Thymus (tissue), 11 donors: ENCODE measurements at regions not wholly inside any gene's neighbourhood (a gene's known extent, or its start where the extent isn't known, plus 50 kb on each side); places are given as distances from the start of the nearest gene placed in this dataset.

Experiments used
- DNase-seq, 9 donors: peaks; one replicate each; pipeline ENCODE4 v3.0.0-alpha.2; 2013; ENCODE audit warnings: low spot score in 9 of 9, low read depth in 6 of 9, missing footprints in 1 of 9
- H3K27ac ChIP-seq, 2 donors: one replicate each; pipeline ENCODE4 v1.5.1; 2013; ENCODE audit warnings: control low read depth in 1 of 2, low read depth in 1 of 2, low read length in 1 of 2, mild to moderate bottlenecking in 1 of 2, moderate library complexity in 1 of 2
- H3K27me3 ChIP-seq, 2 donors: one replicate each; pipeline ENCODE4 v1.5.1; 2013; ENCODE audit warnings: low read length in 1 of 2; ENCODE audit not compliant: control insufficient read depth in 2 of 2, insufficient read depth in 1 of 2
- H3K36me3 ChIP-seq, 2 donors: one replicate each; pipeline ENCODE4 v1.5.1; 2013; ENCODE audit warnings: low read length in 1 of 2, mild to moderate bottlenecking in 1 of 2, moderate library complexity in 1 of 2; ENCODE audit not compliant: control insufficient read depth in 2 of 2, insufficient read depth in 2 of 2
- H3K4me1 ChIP-seq, 2 donors: one replicate each; pipeline ENCODE4 v1.5.1; 2013; ENCODE audit warnings: low read length in 2 of 2; ENCODE audit not compliant: control insufficient read depth in 2 of 2, insufficient read depth in 2 of 2
- H3K4me3 ChIP-seq, 2 donors: one replicate each; pipeline ENCODE4 v1.5.1; 2013; ENCODE audit warnings: low read length in 2 of 2, control low read depth in 1 of 2, mild to moderate bottlenecking in 1 of 2
- H3K9me3 ChIP-seq, 2 donors: one replicate each; pipeline ENCODE4 v1.5.1; 2013; ENCODE audit warnings: low read length in 1 of 2, mild to moderate bottlenecking in 1 of 2; ENCODE audit not compliant: control insufficient read depth in 2 of 2, insufficient read depth in 1 of 2
- WGBS: extraction: QIAGEN DNeasy Blood & Tissue Kit; methylation state at CpG from one replicate; pipeline ENCODE4 v1.1.7; 2013; 5-methylcytosine and 5-hydroxymethylcytosine counted together
- donor health status: healthy.

DNA sequence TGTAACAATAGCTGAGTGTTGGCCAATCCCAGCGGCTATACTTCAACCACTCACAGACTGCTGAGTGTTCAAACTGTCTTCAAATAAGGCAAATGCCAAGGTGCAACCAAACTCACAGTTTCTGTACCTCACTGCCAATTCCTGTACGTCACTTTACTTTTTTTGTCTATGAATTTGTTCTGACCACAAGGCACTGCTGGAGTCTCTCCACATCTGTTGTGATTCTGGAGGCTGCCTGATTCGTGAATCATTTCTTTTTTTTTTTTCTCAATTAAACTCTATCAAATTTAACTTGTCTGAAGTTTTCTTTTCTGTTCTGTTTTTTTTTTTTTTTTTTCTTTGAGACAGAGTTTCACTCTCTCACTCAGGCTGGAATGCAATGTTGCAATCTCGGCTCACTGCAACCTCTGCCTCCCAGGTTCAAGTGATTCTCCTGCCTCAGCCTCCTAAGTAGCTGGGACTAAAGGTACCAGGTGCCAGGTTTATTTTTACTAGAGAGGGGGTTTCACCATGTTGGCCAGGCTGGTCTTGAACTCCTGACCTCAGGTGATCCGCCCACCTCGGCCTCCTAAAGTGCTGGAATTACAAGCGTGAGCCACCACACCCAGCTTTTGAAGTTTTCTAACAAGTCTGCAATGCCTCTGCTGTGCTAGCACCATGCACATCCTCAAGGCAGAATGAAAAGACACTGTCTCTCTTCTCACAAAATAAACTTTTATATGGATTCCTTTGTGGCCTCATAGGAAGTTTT, 401.7 kb downstream of the IRS2 start:
- Histone ChIP-seq H3K4me3 (no peak overlapping the region), H3K36me3 (no peaks in the 10 kb centered on the region), H3K27ac (no peak overlapping the region), H3K9me3 (no peaks in the 10 kb centered on the region), H3K27me3 (no peaks in the 10 kb centered on the region), H3K4me1 (no peaks in the 10 kb centered on the region)
- WGBS: 89% methylated on average over 7 of the region's 7 CpGs
- DNase-seq: no peak

DNA sequence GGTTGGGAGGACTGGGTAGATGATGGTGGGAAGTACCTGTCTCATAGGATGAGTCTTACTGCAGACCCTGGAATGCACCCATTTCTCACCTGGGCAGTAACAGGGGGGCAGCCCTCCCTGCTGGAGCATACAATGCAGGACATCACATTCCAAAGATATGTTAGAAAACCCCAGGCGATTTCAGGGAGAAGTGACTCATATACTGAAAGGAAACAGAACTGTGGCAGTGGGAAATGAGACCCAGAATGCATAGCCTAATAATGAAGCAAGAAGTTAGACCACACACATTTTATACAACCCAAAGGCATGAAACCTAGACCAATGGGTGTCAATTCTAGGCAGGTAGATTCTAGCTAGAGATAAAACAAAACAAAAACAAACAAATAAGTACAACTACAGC, 402.7 kb downstream of the IRS2 start:
- Histone ChIP-seq H3K27ac (no peak overlapping the region), H3K4me1 (no peaks in the 10 kb centered on the region), H3K36me3 (no peaks in the 10 kb centered on the region), H3K9me3 (no peaks in the 10 kb centered on the region), H3K27me3 (no peaks in the 10 kb centered on the region), H3K4me3 (no peak overlapping the region)
- 87% methylated on average over 1 of the region's 1 CpG for WGBS
- no peak for DNase-seq

DNA sequence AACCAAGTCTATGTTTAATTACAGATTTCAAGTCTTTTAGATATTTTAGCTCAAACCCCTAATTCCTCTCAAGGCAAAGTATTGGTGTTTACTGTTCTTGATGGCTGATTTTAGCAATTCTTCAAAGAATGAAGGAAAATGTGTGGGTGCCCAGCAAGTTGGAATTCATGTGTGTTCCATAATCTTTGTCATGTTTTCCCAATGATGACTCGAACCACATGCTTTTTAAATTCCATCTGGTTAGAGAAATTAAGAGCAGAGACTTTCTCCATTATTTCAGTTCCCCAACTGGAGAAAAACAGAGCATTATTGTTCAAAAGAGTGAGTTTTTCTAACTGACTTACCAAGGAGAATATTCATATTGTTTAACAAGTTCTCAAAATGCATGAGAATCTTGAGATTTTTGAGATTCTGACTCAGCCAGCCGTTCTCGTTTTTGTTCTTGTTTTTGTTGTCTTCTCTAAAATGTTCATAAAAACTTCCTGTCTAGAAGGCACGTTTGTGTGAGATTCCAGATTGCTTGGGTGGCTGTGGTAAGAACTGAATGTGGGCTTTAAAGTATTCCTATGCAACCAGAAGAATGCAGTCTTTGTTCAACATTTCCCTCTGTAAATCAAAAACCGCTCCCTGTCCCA, 404.7 kb downstream of the IRS2 start:
- Histone ChIP-seq H3K9me3 (no peaks in the 10 kb centered on the region), H3K27me3 (no peaks in the 10 kb centered on the region), H3K27ac (no peak overlapping the region), H3K36me3 (no peaks in the 10 kb centered on the region), H3K4me1 (no peaks in the 10 kb centered on the region), H3K4me3 (no peak overlapping the region)
- 56% methylated on average over 5 of the region's 5 CpGs for whole genome bisulfite sequencing
- DNase-seq: no peak

DNA sequence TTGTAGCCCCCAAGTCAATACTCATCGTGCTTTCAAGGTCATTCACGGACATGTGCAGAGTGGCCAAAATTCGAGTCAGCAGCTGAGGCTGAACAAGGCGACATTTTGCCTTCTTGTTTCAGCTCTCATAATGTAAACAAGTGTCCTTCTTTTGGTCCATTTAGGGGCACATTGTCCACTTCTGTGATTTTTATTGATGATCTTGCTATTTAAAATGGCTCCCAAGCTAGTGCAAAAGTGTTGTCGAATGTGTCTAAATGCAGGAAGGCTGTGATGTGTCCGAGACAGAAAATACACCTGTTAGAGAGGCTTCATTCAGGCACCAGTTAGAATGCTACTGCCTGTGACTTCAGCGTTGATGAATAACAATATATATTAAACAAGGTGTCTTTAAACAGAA, 405.9 kb downstream of the IRS2 start:
- no peak for DNase-seq
- WGBS: 95% methylated on average over 7 of the region's 7 CpGs
- H3K9me3 ChIP-seq: no peaks in the 10 kb centered on the region

DNA sequence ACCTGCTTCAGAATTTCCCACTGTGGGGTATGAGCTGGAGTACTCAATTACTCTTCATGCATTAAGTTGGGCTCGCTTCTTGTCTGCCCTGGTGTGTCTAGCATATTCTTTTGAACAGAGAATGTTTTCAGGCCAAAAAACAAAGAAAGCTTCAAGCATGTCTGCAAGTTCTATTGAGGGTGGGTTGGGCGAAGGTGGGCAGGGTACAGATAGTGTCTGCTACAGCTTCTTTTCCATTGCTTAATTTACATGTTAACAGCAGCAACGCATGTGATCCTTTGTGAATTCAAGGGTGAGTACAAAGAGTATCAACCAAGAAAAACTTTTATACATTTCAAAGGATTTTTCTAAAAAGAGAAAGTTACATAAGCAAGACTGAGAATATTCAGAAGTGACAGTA, 406.5 kb downstream of the IRS2 start:
- no peak overlapping the region for H3K27ac ChIP-seq
- no peaks in the 10 kb centered on the region for H3K4me1 ChIP-seq
- H3K9me3 ChIP-seq: no peaks in the 10 kb centered on the region
- no peaks in the 10 kb centered on the region for H3K27me3 ChIP-seq
- WGBS: 65% methylated on average over 3 of the region's 3 CpGs
- H3K4me3 ChIP-seq: no peak overlapping the region
- H3K36me3 ChIP-seq: no peaks in the 10 kb centered on the region
- DNase-seq: no peak

More for the DNA sequence above, 405.9 kb downstream of the IRS2 start:
- Histone ChIP-seq H3K4me3 (no peak overlapping the region), H3K27ac (no peak overlapping the region), H3K36me3 (no peaks in the 10 kb centered on the region), H3K27me3 (no peaks in the 10 kb centered on the region), H3K4me1 (no peaks in the 10 kb centered on the region)

DNA sequence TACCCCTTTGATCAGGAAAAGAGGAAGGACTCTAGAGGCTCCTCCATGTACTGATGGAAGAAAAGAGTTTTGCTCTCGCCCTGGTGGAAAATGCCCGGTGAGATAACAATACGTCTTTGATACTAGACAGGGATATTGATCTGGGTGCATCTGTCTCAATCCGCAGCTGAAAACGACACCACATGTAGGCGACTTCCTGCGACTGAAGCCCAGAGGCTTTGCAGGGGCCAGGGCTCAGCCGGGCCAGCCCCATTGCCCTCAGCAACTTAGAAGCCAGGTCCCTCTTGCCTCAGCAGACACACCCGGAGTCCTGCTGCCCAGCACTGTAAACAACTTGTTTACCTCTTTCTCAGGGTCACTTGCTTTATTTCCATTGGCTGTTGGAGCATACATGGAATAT, 409.4 kb downstream of the IRS2 start:
- H3K36me3 ChIP-seq: no peaks in the 10 kb centered on the region
- H3K4me3 ChIP-seq: no peak overlapping the region
- WGBS: 86% methylated on average over 9 of the region's 9 CpGs
- H3K27me3 ChIP-seq: no peaks in the 10 kb centered on the region
- H3K9me3 ChIP-seq: no peaks in the 10 kb centered on the region
- no peak for DNase-seq
- no peaks in the 10 kb centered on the region for H3K4me1 ChIP-seq
- no peak overlapping the region for H3K27ac ChIP-seq

DNA sequence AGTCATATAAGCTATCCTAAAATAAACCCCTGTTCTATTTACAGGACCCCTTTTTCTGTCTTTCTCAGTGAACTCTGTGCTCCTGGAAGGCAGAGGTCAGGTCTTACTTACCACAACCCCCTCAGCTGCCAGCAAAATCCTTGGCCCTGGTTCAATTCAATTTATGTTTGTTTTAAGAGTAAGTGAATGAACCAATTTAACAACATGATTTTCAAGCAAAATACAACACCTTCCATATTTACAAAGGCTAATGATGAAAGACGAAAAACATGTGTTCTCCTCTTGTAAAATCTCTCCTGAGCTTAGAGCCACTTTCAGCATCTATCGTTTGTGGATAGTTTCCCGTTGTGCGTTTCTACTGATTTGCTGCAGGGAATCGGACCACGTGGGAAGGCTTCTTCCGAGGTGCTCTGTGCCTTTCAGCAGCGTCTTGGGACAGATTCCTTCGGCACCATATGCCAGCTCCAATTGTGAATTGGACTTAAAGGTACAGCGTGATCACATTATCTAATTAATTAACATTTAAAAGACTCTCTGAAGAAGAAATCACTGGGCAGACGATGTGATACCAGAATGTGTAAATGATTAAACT, 411.7 kb downstream of the IRS2 start:
- 89% methylated on average over 11 of the region's 11 CpGs for WGBS
- H3K4me1 ChIP-seq: no peaks in the 10 kb centered on the region
- DNase-seq: no peak

DNA sequence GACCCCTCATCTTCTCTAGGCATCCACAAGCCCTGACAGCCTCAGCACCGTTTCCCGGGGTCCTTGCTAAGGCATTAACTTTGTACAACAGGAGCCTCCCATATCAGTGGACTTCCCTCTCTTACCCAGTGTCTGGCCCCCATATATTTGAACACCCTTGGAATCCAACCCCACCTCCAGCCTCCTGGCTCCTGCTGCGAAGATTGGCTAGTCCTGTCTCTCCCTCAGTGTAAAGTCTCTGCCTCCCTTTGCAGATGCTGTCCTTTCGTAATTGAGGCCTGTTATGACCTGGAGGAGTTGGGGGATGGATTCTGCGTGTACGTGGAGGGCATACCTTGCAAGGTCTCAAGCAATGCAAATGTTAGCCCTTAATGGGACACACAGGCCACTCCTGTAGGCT, 413.7 kb downstream of the IRS2 start:
- no peak for DNase-seq
- H3K4me3 ChIP-seq: no peak overlapping the region
- no peaks in the 10 kb centered on the region for H3K9me3 ChIP-seq
- no peak overlapping the region for H3K27ac ChIP-seq
- WGBS: 97% methylated on average over 6 of the region's 6 CpGs
- H3K36me3 ChIP-seq: no peaks in the 10 kb centered on the region
- H3K27me3 ChIP-seq: no peaks in the 10 kb centered on the region
- no peaks in the 10 kb centered on the region for H3K4me1 ChIP-seq

More for the DNA sequence above, 411.7 kb downstream of the IRS2 start:
- Histone ChIP-seq H3K27ac (no peak overlapping the region), H3K36me3 (no peaks in the 10 kb centered on the region), H3K4me3 (no peak overlapping the region), H3K27me3 (no peaks in the 10 kb centered on the region), H3K9me3 (no peaks in the 10 kb centered on the region)

DNA sequence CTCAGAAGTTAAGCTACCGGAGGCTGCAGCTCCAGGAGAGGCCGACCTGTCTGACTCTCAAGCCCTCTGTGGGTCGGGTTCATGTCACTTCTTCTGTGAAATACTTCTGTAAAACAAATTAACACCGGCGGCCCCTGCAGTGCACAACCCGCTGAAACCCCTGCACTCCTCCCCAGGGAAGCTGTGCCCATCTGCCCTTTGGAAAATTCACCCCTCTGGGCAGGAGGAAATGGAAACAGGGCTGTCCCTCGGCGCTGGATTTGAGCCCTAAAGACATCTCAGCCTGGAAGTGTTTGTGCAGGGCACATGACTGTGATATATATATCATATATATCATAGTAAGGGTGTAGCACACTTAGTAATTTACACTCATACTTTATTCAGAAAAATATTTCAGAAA, 415.3 kb downstream of the IRS2 start:
- Histone ChIP-seq H3K27ac (no peak overlapping the region), H3K9me3 (no peaks in the 10 kb centered on the region), H3K4me3 (no peak overlapping the region), H3K4me1 (no peaks in the 10 kb centered on the region), H3K27me3 (no peaks in the 10 kb centered on the region), H3K36me3 (no peaks in the 10 kb centered on the region)
- no peak for DNase-seq
- 85% methylated on average over 8 of the region's 8 CpGs for WGBS
